ENCODE measurements at regions not wholly inside any gene's neighbourhood (a gene's known extent, or its start where the extent isn't known, plus 50 kb on each side); places are given as distances from the start of the nearest gene placed in this dataset.

DNA sequence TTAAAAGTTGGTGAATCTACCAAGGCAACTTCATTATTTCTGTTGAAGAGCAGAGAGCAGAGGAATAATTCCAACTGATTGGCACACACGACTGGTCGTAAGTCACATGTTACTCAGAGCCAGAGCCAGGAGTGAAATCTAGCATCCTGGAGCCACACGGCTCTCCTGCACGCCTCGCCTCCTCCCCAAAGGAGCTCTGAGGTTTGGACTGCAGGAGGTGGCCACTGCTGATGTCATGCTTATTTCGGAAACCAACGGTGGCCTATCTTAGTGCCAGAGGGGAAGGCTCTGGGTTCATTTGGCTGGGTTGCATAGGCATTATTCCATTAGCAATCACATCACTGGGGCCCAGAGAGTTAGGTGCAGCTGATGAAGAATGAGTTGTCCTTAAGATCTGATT is 123.5 kb upstream of the RALGAPA2 start:
- no peak for DNase-seq
- Histone ChIP-seq H3K36me3 (replicated peaks) (no peaks in the 10 kb centered on the region), H3K27ac (no peak overlapping the region), H3K4me3 (ENCODE audit: low read depth, low read length) (no peak overlapping the region), H3K27me3 (replicated peaks) (no peaks in the 10 kb centered on the region)
- TF ChIP-seq, protein P1, sequence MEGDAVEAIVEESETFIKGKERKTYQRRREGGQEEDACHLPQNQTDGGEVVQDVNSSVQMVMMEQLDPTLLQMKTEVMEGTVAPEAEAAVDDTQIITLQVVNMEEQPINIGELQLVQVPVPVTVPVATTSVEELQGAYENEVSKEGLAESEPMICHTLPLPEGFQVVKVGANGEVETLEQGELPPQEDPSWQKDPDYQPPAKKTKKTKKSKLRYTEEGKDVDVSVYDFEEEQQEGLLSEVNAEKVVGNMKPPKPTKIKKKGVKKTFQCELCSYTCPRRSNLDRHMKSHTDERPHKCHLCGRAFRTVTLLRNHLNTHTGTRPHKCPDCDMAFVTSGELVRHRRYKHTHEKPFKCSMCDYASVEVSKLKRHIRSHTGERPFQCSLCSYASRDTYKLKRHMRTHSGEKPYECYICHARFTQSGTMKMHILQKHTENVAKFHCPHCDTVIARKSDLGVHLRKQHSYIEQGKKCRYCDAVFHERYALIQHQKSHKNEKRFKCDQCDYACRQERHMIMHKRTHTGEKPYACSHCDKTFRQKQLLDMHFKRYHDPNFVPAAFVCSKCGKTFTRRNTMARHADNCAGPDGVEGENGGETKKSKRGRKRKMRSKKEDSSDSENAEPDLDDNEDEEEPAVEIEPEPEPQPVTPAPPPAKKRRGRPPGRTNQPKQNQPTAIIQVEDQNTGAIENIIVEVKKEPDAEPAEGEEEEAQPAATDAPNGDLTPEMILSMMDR (IDR thresholded peaks at IDR 0.05; ENCODE audit: low read depth, low read length, missing control alignments): no peak
- in situ Hi-C loops (cut with HindIII; ENCODE audit: low pct_ligation_motif_present, low sequenced_read_pairs): no loop called here

DNA sequence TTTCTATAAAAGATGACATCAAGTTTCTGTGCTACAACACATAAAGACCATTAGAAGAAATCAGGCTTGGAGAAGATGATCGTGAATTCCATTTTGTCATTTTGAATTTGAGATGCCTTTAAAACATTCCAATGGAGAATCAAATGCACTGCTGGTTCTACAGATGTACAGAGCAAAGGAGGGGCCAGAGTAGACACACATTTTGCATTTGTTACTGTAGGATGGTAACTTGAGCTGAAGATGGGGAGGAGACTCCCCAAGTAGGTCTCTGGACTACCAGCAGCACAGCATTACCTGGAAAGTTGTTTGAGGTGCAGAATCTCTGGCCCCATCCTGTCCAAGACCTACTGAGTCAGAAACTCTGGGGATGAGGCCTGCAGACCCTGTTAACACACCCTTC is 121.6 kb upstream of the RALGAPA2 start:
- no peak for DNase-seq
- no peaks in the 10 kb centered on the region for H3K36me3 ChIP-seq (replicated peaks)
- no peak overlapping the region for H3K4me3 ChIP-seq (ENCODE audit: low read depth, low read length)
- TF ChIP-seq, protein P1 (IDR thresholded peaks at IDR 0.05; ENCODE audit: low read depth, low read length, missing control alignments): no peak
- H3K27me3 ChIP-seq (replicated peaks): no peaks in the 10 kb centered on the region
- no peak overlapping the region for H3K27ac ChIP-seq
- in situ Hi-C loops (cut with HindIII; ENCODE audit: low pct_ligation_motif_present, low sequenced_read_pairs): no loop called here

DNA sequence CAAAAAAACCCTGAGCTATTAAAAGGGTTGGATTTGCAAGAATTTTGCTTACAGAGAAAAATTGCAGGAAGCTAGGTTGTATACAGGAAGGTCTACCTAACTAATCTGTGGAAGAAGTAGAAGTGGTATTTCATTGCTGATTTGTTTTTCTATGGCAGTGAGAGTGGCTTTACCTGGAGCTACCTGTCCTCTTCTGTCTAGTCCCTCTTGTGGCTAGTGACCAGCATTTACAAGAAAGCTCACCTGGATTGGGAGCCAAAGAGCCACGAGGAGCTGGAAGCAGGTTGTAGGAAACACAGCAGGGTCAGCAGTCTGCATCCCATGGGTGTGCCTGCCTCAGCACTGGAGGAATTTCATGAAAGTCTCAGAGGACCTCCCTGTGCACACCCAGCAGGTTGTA is 120.3 kb upstream of the RALGAPA2 start:
- H3K27ac ChIP-seq: no peak overlapping the region
- no peak for DNase-seq
- H3K36me3 ChIP-seq (replicated peaks): no peaks in the 10 kb centered on the region
- TF ChIP-seq, protein P1 (IDR thresholded peaks at IDR 0.05; ENCODE audit: low read depth, low read length, missing control alignments): no peak
- in situ Hi-C loops (cut with HindIII; ENCODE audit: low pct_ligation_motif_present, low sequenced_read_pairs): no loop called here
- H3K4me3 ChIP-seq (ENCODE audit: low read depth, low read length): no peak overlapping the region
- H3K27me3 ChIP-seq (replicated peaks): no peaks in the 10 kb centered on the region

DNA sequence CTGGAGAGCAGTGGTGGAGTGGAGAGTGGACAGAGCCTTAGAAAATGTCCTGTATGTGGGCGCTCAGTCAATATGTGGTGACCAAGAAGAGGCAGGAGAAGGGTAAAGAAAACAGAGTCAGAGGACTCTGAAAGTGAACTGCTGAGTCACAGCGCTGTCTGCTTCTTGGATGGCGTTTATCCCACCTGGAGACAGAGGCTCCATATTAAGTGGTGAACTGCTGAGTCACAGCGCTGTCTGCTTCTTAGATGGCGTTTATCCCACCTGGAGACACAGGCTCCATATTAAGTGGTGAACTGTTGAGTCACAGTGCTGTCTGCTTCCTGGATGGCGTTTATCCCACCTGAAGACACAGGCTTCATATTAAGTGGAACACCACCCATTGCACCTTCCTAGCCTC is 119.3 kb upstream of the RALGAPA2 start:
- in situ Hi-C loops (cut with HindIII; ENCODE audit: low pct_ligation_motif_present, low sequenced_read_pairs): no loop called here
- Histone ChIP-seq H3K4me3 (ENCODE audit: low read depth, low read length) (no peak overlapping the region), H3K27me3 (replicated peaks) (no peaks in the 10 kb centered on the region), H3K36me3 (replicated peaks) (no peaks in the 10 kb centered on the region), H3K27ac (no peak overlapping the region)
- TF ChIP-seq, protein P1 (IDR thresholded peaks at IDR 0.05; ENCODE audit: low read depth, low read length, missing control alignments): no peak
- DNase-seq: no peak

DNA sequence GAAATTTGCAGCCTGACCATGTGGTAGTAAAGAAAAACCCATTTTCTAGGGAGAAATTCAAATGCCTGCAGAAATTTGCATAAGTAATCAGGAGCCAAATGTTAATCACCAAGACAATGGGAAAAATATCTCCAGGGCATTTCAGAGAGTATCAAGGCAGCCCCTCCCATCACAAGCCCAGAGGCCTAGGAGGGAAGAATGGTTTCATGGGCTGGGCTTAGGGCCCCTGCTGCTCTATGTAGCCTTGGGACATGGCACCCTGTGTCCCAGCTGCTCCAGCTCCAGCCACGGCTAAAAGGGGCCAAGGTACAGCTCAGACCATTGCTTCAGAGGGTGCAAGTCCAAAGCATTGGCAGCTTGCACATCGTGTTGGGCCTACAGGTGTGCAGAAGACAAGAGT is 117.2 kb upstream of the RALGAPA2 start:
- Histone ChIP-seq H3K4me3 (ENCODE audit: low read depth, low read length) (no peak overlapping the region), H3K36me3 (replicated peaks) (no peaks in the 10 kb centered on the region), H3K27ac (no peak overlapping the region), H3K27me3 (replicated peaks) (no peaks in the 10 kb centered on the region)
- in situ Hi-C loops (cut with HindIII; ENCODE audit: low pct_ligation_motif_present, low sequenced_read_pairs): no loop called here
- TF ChIP-seq, protein P1 (IDR thresholded peaks at IDR 0.05; ENCODE audit: low read depth, low read length, missing control alignments): no peak
- no peak for DNase-seq

DNA sequence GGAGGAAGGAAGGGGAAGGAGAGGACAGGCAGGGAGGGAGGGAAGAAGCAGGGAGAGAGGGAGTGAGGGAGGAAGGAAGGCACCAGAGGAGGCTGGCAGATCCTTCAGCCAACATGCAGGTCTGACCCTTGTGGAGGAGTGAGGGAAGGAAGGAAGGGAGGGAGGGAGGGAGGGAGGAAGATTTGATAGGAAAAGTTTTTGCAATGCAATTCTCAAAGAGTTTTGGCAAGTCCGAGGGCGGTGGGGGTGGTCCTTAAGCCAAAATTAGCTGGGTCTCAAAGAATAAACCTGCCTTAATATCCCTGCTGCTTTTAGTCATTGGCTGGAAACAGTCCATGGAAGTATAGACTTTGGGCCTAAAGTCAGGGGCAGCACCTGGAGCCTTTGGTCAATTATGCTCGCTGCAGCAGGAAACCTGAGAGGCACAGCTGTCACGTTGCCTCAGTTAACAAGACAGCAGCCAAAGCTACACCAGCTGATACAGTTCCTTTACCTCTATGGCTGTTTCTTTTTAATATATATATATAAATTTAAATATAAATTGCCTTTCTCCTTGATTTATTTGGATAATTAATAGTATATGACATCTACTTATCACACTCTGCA is 115.7 kb upstream of the RALGAPA2 start:
- Histone ChIP-seq H3K4me3 (ENCODE audit: low read depth, low read length) (no peak overlapping the region), H3K27ac (no peak overlapping the region), H3K27me3 (replicated peaks) (no peaks in the 10 kb centered on the region), H3K36me3 (replicated peaks) (no peaks in the 10 kb centered on the region)
- in situ Hi-C loops (cut with HindIII; ENCODE audit: low pct_ligation_motif_present, low sequenced_read_pairs): no loop called here
- TF ChIP-seq, protein P1 (IDR thresholded peaks at IDR 0.05; ENCODE audit: low read depth, low read length, missing control alignments): no peak
- no peak for DNase-seq

Measured in brain microvascular endothelial cell (primary cell).